MCF 10A (cell line): ENCODE measurements at regions not wholly inside any gene's neighbourhood (a gene's known extent, or its start where the extent isn't known, plus 50 kb on each side); places are given as distances from the start of the nearest gene placed in this dataset.
"Not testable (repeated sequence)": the region's sequence is repeated elsewhere in the genome, so short reads cannot be mapped to it uniquely, and the experiment has no call there.

ENCODE experiments used
- BruUV-seq: library from RNA; stranded (reverse); fragments of 400-500 nt; replicated peaks from 2 replicates; lab custom pipeline; 2021; lab: Mats Ljungman, UMichigan
- CTCF ChIA-PET: fragments of 300-600 bp; sonication (Branson Sonifier 250); formaldehyde crosslinking; extraction: SDS; loops from one replicate; lab custom pipeline; 2021; ENCODE audit warnings: antibody characterized with exemption, inconsistent platforms; lab: Yijun Ruan, JAX
- POLR2A ChIA-PET: fragments of 300-600, 350-650 bp; sonication (Branson Sonifier 250); formaldehyde crosslinking; extraction: SDS; loops from one replicate; lab custom pipeline; 2020; ENCODE audit warnings: antibody characterized with exemption, inconsistent platforms; lab: Yijun Ruan, JAX
- DNase-seq: peaks from one replicate; pipeline ENCODE4 v3.0.0-alpha.2; 2018; ENCODE audit not compliant: unreplicated experiment
- H3K27ac Mint-ChIP-seq: one replicate; pipeline ENCODE4 v1.8.0; 2022; ENCODE audit warnings: mild to moderate bottlenecking, low read depth, mixed read lengths; ENCODE audit not compliant: unreplicated experiment
- H3K27me3 Mint-ChIP-seq: one replicate; pipeline ENCODE4 v1.8.0; 2022; ENCODE audit warnings: mixed read lengths; ENCODE audit not compliant: insufficient read depth, unreplicated experiment
- H3K36me3 Mint-ChIP-seq: one replicate; pipeline ENCODE4 v1.8.0; 2022; ENCODE audit warnings: mild to moderate bottlenecking, moderate library complexity, mixed read lengths; ENCODE audit not compliant: insufficient read depth, unreplicated experiment
- H3K4me1 Mint-ChIP-seq: one replicate; pipeline ENCODE4 v1.8.0; 2022; ENCODE audit warnings: mixed read lengths; ENCODE audit not compliant: insufficient read depth, unreplicated experiment
- H3K4me3 Mint-ChIP-seq: one replicate; pipeline ENCODE4 v1.8.0; 2022; ENCODE audit warnings: mild to moderate bottlenecking, moderate library complexity, mixed read lengths; ENCODE audit not compliant: unreplicated experiment
- H3K9me3 Mint-ChIP-seq: one replicate; pipeline ENCODE4 v1.8.0; 2022; ENCODE audit warnings: mixed read lengths; ENCODE audit not compliant: unreplicated experiment
- CTCF ChIP-seq: fragments of 200-600 bp; IDR thresholded peaks from one replicate; pipeline ENCODE4 v1.8.0; 2022; ENCODE audit warnings: antibody characterized with exemption, mild to moderate bottlenecking; ENCODE audit not compliant: unreplicated experiment
- intact Hi-C: fragments of 100-400 bp; cut with micrococcal nuclease; formaldehyde crosslinking; loops from 2 replicates; pipeline ENCODE4 v1.14.1; 2022

- H3K27ac Mint-ChIP-seq, H3K9me3 Mint-ChIP-seq, H3K27me3 Mint-ChIP-seq, DNase-seq, H3K36me3 Mint-ChIP-seq, POLR2A ChIA-PET, CTCF ChIA-PET, BruUV-seq, H3K4me1 Mint-ChIP-seq, H3K4me3 Mint-ChIP-seq, intact Hi-C loops: not testable (repeated sequence)
Observed at GRCh38 chr2:179385756-179386155, 121.1 kb upstream of the SESTD1 start.

- no peak overlapping the region for H3K27ac Mint-ChIP-seq
- no TSS peak for BruUV-seq
- H3K36me3 Mint-ChIP-seq, result no peaks in the 10 kb centered on the region
- TF ChIP-seq CTCF, result no peak
- H3K4me1 Mint-ChIP-seq, result no peaks in the 10 kb centered on the region
- DNase-seq, result no peak
- ChIA-PET CTCF (no interaction called here), POLR2A (no interaction called here)
- H3K4me3 Mint-ChIP-seq, result no peak overlapping the region
- H3K9me3 Mint-ChIP-seq, result no peaks in the 10 kb centered on the region
- intact Hi-C loops, result no loop called here
- H3K27me3 Mint-ChIP-seq, result no peaks in the 10 kb centered on the region
Observed at GRCh38 chr2:179383975-179384374, 119.3 kb upstream of the SESTD1 start.

DNA sequence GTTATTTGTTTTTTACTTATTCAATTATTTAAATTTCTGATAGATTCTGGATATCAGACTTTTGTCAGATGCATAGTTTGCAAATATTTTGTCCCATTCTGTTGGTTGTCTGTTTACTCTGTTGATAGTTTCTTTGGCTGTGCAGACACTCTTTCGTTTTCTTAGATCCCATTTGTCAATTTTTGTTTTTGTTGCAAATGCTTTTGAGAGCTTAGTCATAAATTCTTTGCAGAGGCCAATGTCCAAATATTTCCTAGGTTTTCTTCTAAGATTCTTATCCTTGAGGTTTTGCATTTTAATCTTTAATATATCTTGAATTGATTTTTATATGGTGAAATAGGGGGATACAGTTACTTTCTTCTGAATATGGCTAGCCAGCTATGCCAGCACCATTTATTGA, 112.7 kb upstream of the SESTD1 start:
- Mint-ChIP-seq H3K27me3 (no peaks in the 10 kb centered on the region), H3K4me1 (no peaks in the 10 kb centered on the region), H3K27ac (no peak overlapping the region), H3K36me3 (no peaks in the 10 kb centered on the region), H3K9me3 (no peaks in the 10 kb centered on the region), H3K4me3 (no peak overlapping the region)
- POLR2A ChIA-PET, result no interaction called here
- no peak for DNase-seq
- no peak for TF ChIP-seq CTCF
- BruUV-seq, result no TSS peak
- intact Hi-C loops, result no loop called here
- CTCF ChIA-PET, result no interaction called here

- H3K27ac Mint-ChIP-seq, result no peak overlapping the region
- H3K4me1 Mint-ChIP-seq, result no peaks in the 10 kb centered on the region
- no peak overlapping the region for H3K4me3 Mint-ChIP-seq
- ChIA-PET POLR2A (no interaction called here), CTCF (no interaction called here)
- no peak for TF ChIP-seq CTCF
- BruUV-seq, result no TSS peak
- DNase-seq, result no peak
- no peaks in the 10 kb centered on the region for H3K27me3 Mint-ChIP-seq
- H3K9me3 Mint-ChIP-seq, result no peaks in the 10 kb centered on the region
- no peaks in the 10 kb centered on the region for H3K36me3 Mint-ChIP-seq
- intact Hi-C loops, result no loop called here
Observed at GRCh38 chr2:179376881-179377280, 112.2 kb upstream of the SESTD1 start.

DNA sequence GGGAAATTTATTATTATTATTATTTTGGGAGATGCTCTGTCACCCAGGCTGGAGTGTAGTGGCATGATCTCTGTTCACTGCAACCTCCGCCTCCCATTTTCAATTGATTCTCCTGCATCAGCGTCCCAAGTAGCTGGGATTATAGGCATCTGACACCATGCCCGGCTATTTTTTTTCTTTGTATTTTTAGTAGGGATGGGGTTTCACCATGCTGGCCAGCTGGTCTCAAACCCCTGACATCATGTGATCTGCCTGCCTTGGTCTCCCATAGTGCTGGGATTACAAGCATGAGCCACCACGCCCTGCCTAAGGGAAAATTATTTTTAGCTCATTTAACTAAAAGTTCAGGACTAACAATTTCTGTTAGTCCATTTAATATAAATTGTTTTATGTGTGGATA, 109.2 kb upstream of the SESTD1 start:
- intact Hi-C loops, result no loop called here
- Mint-ChIP-seq H3K9me3 (no peaks in the 10 kb centered on the region), H3K36me3 (no peaks in the 10 kb centered on the region), H3K4me3 (no peak overlapping the region), H3K27me3 (no peaks in the 10 kb centered on the region), H3K27ac (no peak overlapping the region), H3K4me1 (no peaks in the 10 kb centered on the region)
- ChIA-PET CTCF (interaction anchor here (0.6 kb wide), 1 partner anchor 9 kb away, joined by 4 read pairs; no protein-coding TSS in a partner anchor), POLR2A (no interaction called here)
- TF ChIP-seq CTCF, result no peak
- no peak for DNase-seq
- no TSS peak for BruUV-seq

GRCh38 chr2:179365561-179365960, 100.9 kb upstream of the SESTD1 start:
- H3K27me3 Mint-ChIP-seq, BruUV-seq, H3K4me1 Mint-ChIP-seq, H3K9me3 Mint-ChIP-seq, DNase-seq, H3K4me3 Mint-ChIP-seq, H3K27ac Mint-ChIP-seq, intact Hi-C loops, POLR2A ChIA-PET, H3K36me3 Mint-ChIP-seq: not testable (repeated sequence)
- CTCF ChIA-PET, result interaction anchor here (0.6 to 0.7 kb wide), 2 partner anchors 46 to 860 kb away, joined by 3 to 4 read pairs; no protein-coding TSS in a partner anchor
